HEK293T (cell line): ENCODE measurements at regions not wholly inside any gene's neighbourhood (a gene's known extent, or its start where the extent isn't known, plus 50 kb on each side); places are given as distances from the start of the nearest gene placed in this dataset.

Experiments
- ARNT ChIP-seq: fragments of 450-650 bp; IDR thresholded peaks from 2 replicates; pipeline ENCODE4 v1.6.1; 2017; ENCODE audit warnings: mild to moderate bottlenecking
- BHLHE40 ChIP-seq: fragments of 450-650 bp; IDR thresholded peaks from 2 replicates; pipeline ENCODE4 v1.6.1; 2016; ENCODE audit warnings: mild to moderate bottlenecking, moderate library complexity, borderline replicate concordance
- CTBP1 ChIP-seq: fragments of 450-650 bp; IDR thresholded peaks from 2 replicates; pipeline ENCODE4 v1.6.1; 2016; ENCODE audit warnings: borderline replicate concordance
- ELF4 ChIP-seq: fragments of 450-650 bp; IDR thresholded peaks from 2 replicates; pipeline ENCODE4 v1.6.1; 2017; ENCODE audit warnings: antibody characterized with exemption
- FOXA1 ChIP-seq: fragments of 450-650 bp; IDR thresholded peaks from 2 replicates; pipeline ENCODE4 v1.6.1; 2016; ENCODE audit warnings: mild to moderate bottlenecking
- FOXM1 ChIP-seq: fragments of 450-650 bp; IDR thresholded peaks from 2 replicates; pipeline ENCODE4 v1.6.1; 2017; ENCODE audit warnings: mild to moderate bottlenecking, borderline replicate concordance
- LEF1 ChIP-seq: fragments of 450-650 bp; IDR thresholded peaks from 2 replicates; pipeline ENCODE4 v1.6.1; 2017; ENCODE audit warnings: mild to moderate bottlenecking, borderline replicate concordance
- NFRKB ChIP-seq: fragments of 450-650 bp; IDR thresholded peaks from 2 replicates; pipeline ENCODE4 v1.6.1; 2016; ENCODE audit warnings: mild to moderate bottlenecking, moderate library complexity
- SP1 ChIP-seq: fragments of 450-650 bp; IDR thresholded peaks from 2 replicates; pipeline ENCODE4 v1.6.1; 2017
- SUZ12 ChIP-seq: fragments of 450-650 bp; IDR thresholded peaks from 2 replicates; pipeline ENCODE4 v1.6.1; 2016; ENCODE audit warnings: mild to moderate bottlenecking
- ZNF384 ChIP-seq: fragments of 450-650 bp; IDR thresholded peaks from 2 replicates; pipeline ENCODE4 v1.6.1; 2016

DNA sequence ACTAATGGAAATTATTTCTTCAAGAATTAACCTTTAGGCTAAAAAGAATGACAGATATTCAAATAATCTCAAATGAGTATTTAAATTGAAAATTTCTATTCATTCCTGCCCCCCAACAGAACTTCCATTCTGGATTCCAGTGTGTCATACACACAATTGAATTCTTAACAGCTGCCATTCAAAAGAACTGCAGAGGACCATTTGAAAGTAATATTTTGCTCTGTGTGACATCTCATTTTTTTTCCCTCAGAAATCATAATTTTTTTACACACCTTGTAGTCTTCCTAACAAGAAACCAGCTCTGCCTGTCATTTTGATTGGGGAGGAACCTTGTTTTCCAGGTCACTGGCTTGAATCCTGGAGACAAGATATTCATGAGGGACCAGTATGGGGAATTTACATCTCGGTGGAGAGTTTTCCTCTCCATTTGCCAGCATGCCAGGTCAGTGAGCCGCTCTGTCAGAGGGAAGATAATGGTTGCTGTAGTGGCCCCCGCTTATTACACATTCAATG is 358.7 kb upstream of the ITGA1 start:
- TF ChIP-seq BHLHE40 = no peak
- no peak for TF ChIP-seq LEF1
- no peak for TF ChIP-seq SP1
- TF ChIP-seq ZNF384 = no peak
- no peak for TF ChIP-seq SUZ12
- no peak for TF ChIP-seq ELF4
- TF ChIP-seq CTBP1 = no peak
- TF ChIP-seq FOXM1 = no peak
- no peak for TF ChIP-seq ARNT
- no peak for TF ChIP-seq FOXA1
- no peak for TF ChIP-seq NFRKB
